Stimulated activated naive CD4-positive, alpha-beta T cell (primary cell): ENCODE measurements at regions not wholly inside any gene's neighbourhood (a gene's known extent, or its start where the extent isn't known, plus 50 kb on each side); places are given as distances from the start of the nearest gene placed in this dataset.
"Not testable (repeated sequence)": the region's sequence is repeated elsewhere in the genome, so short reads cannot be mapped to it uniquely, and the experiment has no call there.

Experiments used
- DNase-seq, 6 experiments: peaks; one replicate each; lab custom pipeline; 2025; lab: John Stamatoyannopoulos, UW

- DNase-seq, result peak in 1 of 6 experiments; percentile 2
Measured at GRCh38 chr2:9708683-9709538, 78.1 kb upstream of the YWHAQ start.

- no peak for DNase-seq
Measured at GRCh38 chr2:9709539-9710285, 78.9 kb upstream of the YWHAQ start.

GRCh38 chr2:9710311-9710710, 79.5 kb upstream of the YWHAQ start:
- DNase-seq, result no peak

GRCh38 chr2:9712263-9712662, 81.5 kb upstream of the YWHAQ start:
- no peak for DNase-seq

- no peak for DNase-seq
Measured at GRCh38 chr2:9714630-9715214, 83.9 kb upstream of the YWHAQ start.

GRCh38 chr2:9715238-9715637, 84.4 kb upstream of the YWHAQ start:
- DNase-seq, result no peak

GRCh38 chr2:9717886-9718451, 87.2 kb upstream of the YWHAQ start:
- no peak for DNase-seq

- DNase-seq, result no peak
Measured at GRCh38 chr2:9720352-9721093, 89.7 kb upstream of the YWHAQ start.

- no peak for DNase-seq
Measured at GRCh38 chr2:9721344-9721743, 90.5 kb upstream of the YWHAQ start.

GRCh38 chr2:9722451-9722850, 91.7 kb upstream of the YWHAQ start:
- no peak for DNase-seq

- no peak for DNase-seq
Measured at GRCh38 chr2:9724565-9724964, 93.8 kb upstream of the YWHAQ start.

GRCh38 chr2:9725106-9725505, 94.3 kb upstream of the YWHAQ start:
- no peak for DNase-seq

GRCh38 chr2:9726016-9726415, 95.2 kb upstream of the YWHAQ start:
- DNase-seq, result not testable (repeated sequence)

GRCh38 chr2:9730523-9730922, 99.7 kb upstream of the YWHAQ start:
- DNase-seq, result not testable (repeated sequence)

- no peak for DNase-seq
Measured at GRCh38 chr2:9732824-9733223, 102.0 kb upstream of the YWHAQ start.

- DNase-seq, result no peak
Measured at GRCh38 chr2:9734308-9734707, 103.5 kb upstream of the YWHAQ start.

- DNase-seq, result no peak
Measured at GRCh38 chr2:9735335-9735734, 104.5 kb upstream of the YWHAQ start.

- DNase-seq, result peak in 2 of 6 experiments; percentile 33 to 36
Measured at GRCh38 chr2:9736021-9736420, 105.2 kb upstream of the YWHAQ start.

- no peak for DNase-seq
Measured at GRCh38 chr2:9737053-9737875, 106.0 kb upstream of the TAF1B start.

- no peak for DNase-seq
Measured at GRCh38 chr2:9738062-9738461, 105.2 kb upstream of the TAF1B start.
